D721Med (cell line): ENCODE measurements at regions not wholly inside any gene's neighbourhood (a gene's known extent, or its start where the extent isn't known, plus 50 kb on each side); places are given as distances from the start of the nearest gene placed in this dataset.

Source experiments
- DNase-seq: peaks from one replicate; pipeline ENCODE4 v3.0.0; 2011; ENCODE audit warnings: low spot score; ENCODE audit not compliant: insufficient read length
- FAIRE-seq: peaks from 2 replicates; lab custom pipeline; 2011; peaks lifted over from hg19 to GRCh38; lab: Jason Lieb, UNC
- CTCF ChIP-seq: IDR thresholded peaks from 2 replicates; pipeline ENCODE4 v1.5.1; 2012; ENCODE audit warnings: mild to moderate bottlenecking, control low read depth; ENCODE audit not compliant: insufficient read depth; ENCODE audit errors: missing control alignments

GRCh38 chr2:129354631-129355030 is 624.8 kb upstream of the RAB6C start:
- FAIRE-seq, result no peak
- no peak for DNase-seq
- no peak for TF ChIP-seq CTCF

GRCh38 chr2:129361688-129362087 is 617.8 kb upstream of the RAB6C start:
- DNase-seq (no peak), FAIRE-seq (no peak)
- TF ChIP-seq CTCF, result no peak

GRCh38 chr2:129366263-129366662 is 613.2 kb upstream of the RAB6C start:
- FAIRE-seq (no peak), DNase-seq (no peak)
- TF ChIP-seq CTCF, result no peak

- TF ChIP-seq CTCF, result no peak
- no peak for FAIRE-seq
- DNase-seq, result no peak
These were observed 612.4 kb upstream of the RAB6C start for GRCh38 chr2:129367107-129367506.

GRCh38 chr2:129369437-129369836 is 610.0 kb upstream of the RAB6C start:
- DNase-seq (no peak), FAIRE-seq (no peak)
- TF ChIP-seq CTCF, result no peak

GRCh38 chr2:129374452-129374851 is 605.0 kb upstream of the RAB6C start:
- FAIRE-seq (no peak), DNase-seq (no peak)
- TF ChIP-seq CTCF, result no peak

GRCh38 chr2:129375632-129376425 is 603.6 kb upstream of the RAB6C start:
- no peak for TF ChIP-seq CTCF

More at GRCh38 chr2:129375632-129376425, 603.6 kb upstream of the RAB6C start:
- no peak for DNase-seq
- FAIRE-seq, result no peak
